ENCODE measurements at regions not wholly inside any gene's neighbourhood (a gene's known extent, or its start where the extent isn't known, plus 50 kb on each side); places are given as distances from the start of the nearest gene placed in this dataset.

DNA sequence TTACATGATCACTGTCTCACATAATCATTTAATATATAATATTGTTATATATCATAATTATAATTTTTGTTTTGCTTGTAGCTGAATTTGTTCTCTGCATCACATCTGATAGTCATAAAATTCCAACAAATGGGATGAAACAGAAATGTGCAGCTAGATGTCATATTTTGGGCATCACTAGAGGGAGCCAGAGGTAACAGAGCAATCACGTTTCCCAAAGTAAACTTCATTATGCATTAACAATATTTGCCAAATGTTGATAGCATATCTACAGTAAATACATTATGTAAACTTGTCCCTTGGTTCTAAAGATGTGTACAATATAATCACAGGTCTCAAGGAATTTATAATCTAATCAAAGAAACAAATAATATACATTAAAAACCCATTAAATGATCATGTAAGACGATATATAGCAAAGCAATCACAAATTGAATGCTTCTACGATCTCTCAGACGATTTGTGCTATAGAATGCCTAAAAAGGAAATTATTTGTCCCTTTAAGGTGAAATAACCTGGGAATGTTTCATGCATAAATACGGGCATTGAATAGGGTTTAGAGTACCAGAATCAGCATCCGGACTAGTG, 234.2 kb upstream of the MCTP2 start:
- no peak overlapping the region for H3K4me3 ChIP-seq (ENCODE audit: low read length)
- H3K9me3 ChIP-seq (replicated peaks; ENCODE audit: low read length) = no peaks in the 10 kb centered on the region
- H3K9ac ChIP-seq (ENCODE audit: low read depth, low read length) = no peak overlapping the region
- no peaks in the 10 kb centered on the region for H3K36me3 ChIP-seq (ENCODE audit: insufficient read depth, low read length)
- no peak overlapping the region for H3K4me2 ChIP-seq (ENCODE audit: low read length)
- peaks cover 5% of the 10 kb centered on the region for H3K27me3 ChIP-seq (ENCODE audit: control insufficient read depth, insufficient read depth, low read length)
- H3K4me1 ChIP-seq (ENCODE audit: control insufficient read depth, insufficient read depth, low read length) = no peaks in the 10 kb centered on the region

DNA sequence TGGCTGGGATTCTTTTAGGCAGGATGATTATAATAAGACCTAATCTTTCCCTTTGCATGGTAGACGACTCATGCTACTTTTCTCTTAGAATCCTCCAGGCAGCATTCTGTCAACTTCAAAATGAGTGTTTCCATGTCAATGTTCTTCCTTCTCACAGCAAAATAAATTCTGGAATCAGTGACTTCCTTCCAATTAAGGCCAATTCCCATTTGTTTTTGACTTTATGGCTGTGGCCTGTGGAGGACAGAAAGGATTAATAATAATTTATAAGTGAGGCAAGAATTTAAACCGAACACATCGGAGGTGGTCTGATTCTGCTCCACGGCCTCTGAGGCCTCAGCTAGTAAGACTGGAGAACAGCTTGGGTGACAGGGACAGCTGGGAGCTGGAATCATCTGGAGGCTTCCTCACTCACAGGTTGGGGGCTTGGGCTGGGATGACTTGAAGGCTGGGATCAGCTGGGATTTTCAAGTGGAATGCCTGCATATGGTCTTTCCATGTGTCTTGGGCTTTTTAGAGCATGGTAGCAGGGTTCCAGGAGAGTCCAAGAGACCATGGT, 241.8 kb upstream of the MCTP2 start:
- no peak overlapping the region for H3K9ac ChIP-seq (ENCODE audit: low read depth, low read length)
- no peaks in the 10 kb centered on the region for H3K27me3 ChIP-seq (ENCODE audit: control insufficient read depth, insufficient read depth, low read length)
- H3K4me1 ChIP-seq (ENCODE audit: control insufficient read depth, insufficient read depth, low read length) = no peaks in the 10 kb centered on the region
- H3K36me3 ChIP-seq (ENCODE audit: insufficient read depth, low read length) = no peaks in the 10 kb centered on the region
- no peaks in the 10 kb centered on the region for H3K9me3 ChIP-seq (replicated peaks; ENCODE audit: low read length)
- H3K4me3 ChIP-seq (ENCODE audit: low read length) = no peak overlapping the region
- no peak overlapping the region for H3K4me2 ChIP-seq (ENCODE audit: low read length)

DNA sequence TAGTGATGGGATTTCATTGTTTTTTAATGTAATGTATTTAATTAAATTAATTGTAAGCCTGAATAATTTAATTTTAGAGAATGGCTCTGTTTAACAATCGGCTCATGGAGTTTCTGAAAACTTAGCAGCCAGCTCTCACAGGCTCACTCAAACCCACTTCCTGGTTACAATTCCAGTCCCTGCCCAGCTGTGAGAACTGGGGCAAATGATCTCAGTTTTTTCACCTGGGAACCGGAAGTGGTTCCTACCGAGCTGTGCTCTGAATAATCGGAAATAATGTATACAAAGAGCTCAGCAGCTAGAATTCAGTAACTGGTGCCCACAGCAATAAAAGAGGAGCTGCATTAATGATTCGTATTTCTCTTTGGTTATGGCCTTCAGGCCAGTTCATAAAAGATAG, 244.3 kb upstream of the MCTP2 start:
- no peaks in the 10 kb centered on the region for H3K27me3 ChIP-seq (ENCODE audit: control insufficient read depth, insufficient read depth, low read length)
- no peak overlapping the region for H3K4me3 ChIP-seq (ENCODE audit: low read length)
- H3K4me2 ChIP-seq (ENCODE audit: low read length) = no peak overlapping the region
- no peaks in the 10 kb centered on the region for H3K4me1 ChIP-seq (ENCODE audit: control insufficient read depth, insufficient read depth, low read length)
- H3K36me3 ChIP-seq (ENCODE audit: insufficient read depth, low read length) = no peaks in the 10 kb centered on the region
- no peak overlapping the region for H3K9ac ChIP-seq (ENCODE audit: low read depth, low read length)
- H3K9me3 ChIP-seq (replicated peaks; ENCODE audit: low read length) = no peaks in the 10 kb centered on the region

DNA sequence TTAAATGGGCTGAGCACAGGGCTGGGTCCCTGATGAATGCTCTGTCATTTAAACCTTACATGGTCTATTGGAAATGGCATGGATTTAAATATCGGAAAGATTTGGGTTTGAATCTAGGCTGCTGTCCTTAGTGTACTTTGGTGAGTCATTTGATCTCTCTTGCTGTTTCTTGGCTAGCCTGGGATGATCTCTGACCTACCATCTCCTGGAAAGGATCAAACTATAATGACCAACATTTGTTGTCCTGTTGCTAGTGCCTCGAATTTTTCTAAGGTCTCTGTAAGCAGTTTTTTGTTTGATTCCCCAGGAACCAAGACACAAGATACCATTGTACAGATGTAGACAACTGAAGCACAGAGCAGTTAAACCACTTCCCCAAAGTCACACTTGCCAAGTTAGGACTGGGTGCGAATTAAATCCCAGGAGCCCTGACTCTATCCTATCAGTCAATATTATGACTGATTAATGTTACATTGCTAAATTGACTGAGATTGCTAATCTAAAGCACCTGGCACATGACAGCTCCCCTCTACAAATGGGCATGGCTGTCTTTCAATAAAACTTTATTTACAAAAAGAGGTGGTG, 244.9 kb upstream of the MCTP2 start:
- H3K4me1 ChIP-seq (ENCODE audit: control insufficient read depth, insufficient read depth, low read length) = no peaks in the 10 kb centered on the region
- H3K27me3 ChIP-seq (ENCODE audit: control insufficient read depth, insufficient read depth, low read length) = no peaks in the 10 kb centered on the region
- no peak overlapping the region for H3K4me2 ChIP-seq (ENCODE audit: low read length)
- H3K9me3 ChIP-seq (replicated peaks; ENCODE audit: low read length) = no peaks in the 10 kb centered on the region
- H3K9ac ChIP-seq (ENCODE audit: low read depth, low read length) = no peak overlapping the region
- no peaks in the 10 kb centered on the region for H3K36me3 ChIP-seq (ENCODE audit: insufficient read depth, low read length)
- H3K4me3 ChIP-seq (ENCODE audit: low read length) = no peak overlapping the region

DNA sequence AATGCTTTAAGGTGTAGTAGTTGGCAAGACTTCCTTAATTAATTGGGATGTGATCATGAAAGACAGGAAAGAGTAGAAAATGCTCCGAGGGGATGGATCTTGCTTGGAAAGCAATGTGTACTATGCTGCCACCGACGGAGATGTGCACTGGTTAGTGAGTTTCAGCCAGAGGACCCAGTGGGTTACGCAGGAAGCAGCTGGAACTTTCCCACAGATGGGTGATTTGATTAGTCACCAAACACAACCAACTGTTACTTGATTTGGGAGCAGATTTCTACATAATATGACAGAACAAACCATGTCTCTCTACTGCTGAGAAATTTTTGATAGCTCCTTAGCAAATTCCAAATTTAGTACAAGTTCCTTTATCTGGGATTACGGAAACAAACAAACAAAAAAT, 245.4 kb upstream of the MCTP2 start:
- H3K27me3 ChIP-seq (ENCODE audit: control insufficient read depth, insufficient read depth, low read length) = no peaks in the 10 kb centered on the region
- H3K4me1 ChIP-seq (ENCODE audit: control insufficient read depth, insufficient read depth, low read length) = no peaks in the 10 kb centered on the region
- no peaks in the 10 kb centered on the region for H3K36me3 ChIP-seq (ENCODE audit: insufficient read depth, low read length)
- no peak overlapping the region for H3K4me2 ChIP-seq (ENCODE audit: low read length)
- no peaks in the 10 kb centered on the region for H3K9me3 ChIP-seq (replicated peaks; ENCODE audit: low read length)
- no peak overlapping the region for H3K9ac ChIP-seq (ENCODE audit: low read depth, low read length)
- H3K4me3 ChIP-seq (ENCODE audit: low read length) = no peak overlapping the region

DNA sequence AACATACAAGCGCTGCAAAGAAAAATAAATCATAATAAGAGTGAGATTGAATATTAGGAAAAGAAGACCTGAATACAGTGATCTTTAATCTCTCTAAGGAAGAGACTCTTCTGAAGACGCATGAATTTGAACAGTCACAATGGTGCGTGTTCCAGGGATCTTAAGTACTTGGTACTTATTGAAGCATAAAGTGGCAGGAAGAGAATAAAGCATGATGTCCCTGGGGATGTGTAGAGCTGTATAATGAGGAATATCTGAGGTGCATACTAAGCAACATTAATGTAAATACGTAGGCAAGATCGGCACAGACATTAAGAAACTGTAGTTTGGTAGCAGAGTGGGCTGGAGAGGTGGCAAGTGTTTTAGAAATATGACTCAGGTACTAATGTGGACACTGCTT, 246.2 kb upstream of the MCTP2 start:
- no peaks in the 10 kb centered on the region for H3K9me3 ChIP-seq (replicated peaks; ENCODE audit: low read length)
- no peak overlapping the region for H3K9ac ChIP-seq (ENCODE audit: low read depth, low read length)
- no peaks in the 10 kb centered on the region for H3K4me1 ChIP-seq (ENCODE audit: control insufficient read depth, insufficient read depth, low read length)
- no peaks in the 10 kb centered on the region for H3K36me3 ChIP-seq (ENCODE audit: insufficient read depth, low read length)
- no peaks in the 10 kb centered on the region for H3K27me3 ChIP-seq (ENCODE audit: control insufficient read depth, insufficient read depth, low read length)
- H3K4me2 ChIP-seq (ENCODE audit: low read length) = no peak overlapping the region
- H3K4me3 ChIP-seq (ENCODE audit: low read length) = no peak overlapping the region

DNA sequence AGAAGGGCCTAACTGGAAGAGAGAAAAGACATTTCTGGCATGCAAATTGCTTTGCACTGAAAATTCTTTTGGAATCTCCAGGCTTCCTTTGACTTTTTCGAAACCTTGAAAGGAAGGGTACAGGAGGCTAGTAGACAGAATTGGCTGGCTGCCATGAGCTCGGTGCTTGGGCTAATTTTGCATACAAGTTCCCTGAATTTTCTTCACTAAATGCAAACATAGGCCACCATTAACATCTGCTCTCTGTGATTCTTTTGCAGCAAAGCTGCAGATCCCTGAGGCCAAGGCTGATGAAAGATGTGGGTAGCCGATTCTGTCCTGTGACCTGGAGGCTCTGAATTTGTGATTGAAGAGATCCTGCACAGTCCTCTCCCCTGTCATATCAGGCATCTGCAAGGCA, 247.8 kb upstream of the MCTP2 start:
- Histone ChIP-seq H3K4me3 (ENCODE audit: low read length) (no peak overlapping the region), H3K9ac (ENCODE audit: low read depth, low read length) (no peak overlapping the region), H3K36me3 (ENCODE audit: insufficient read depth, low read length) (no peaks in the 10 kb centered on the region), H3K27me3 (ENCODE audit: control insufficient read depth, insufficient read depth, low read length) (no peaks in the 10 kb centered on the region), H3K4me1 (ENCODE audit: control insufficient read depth, insufficient read depth, low read length) (no peaks in the 10 kb centered on the region), H3K4me2 (ENCODE audit: low read length) (no peak overlapping the region), H3K9me3 (replicated peaks; ENCODE audit: low read length) (no peaks in the 10 kb centered on the region)

DNA sequence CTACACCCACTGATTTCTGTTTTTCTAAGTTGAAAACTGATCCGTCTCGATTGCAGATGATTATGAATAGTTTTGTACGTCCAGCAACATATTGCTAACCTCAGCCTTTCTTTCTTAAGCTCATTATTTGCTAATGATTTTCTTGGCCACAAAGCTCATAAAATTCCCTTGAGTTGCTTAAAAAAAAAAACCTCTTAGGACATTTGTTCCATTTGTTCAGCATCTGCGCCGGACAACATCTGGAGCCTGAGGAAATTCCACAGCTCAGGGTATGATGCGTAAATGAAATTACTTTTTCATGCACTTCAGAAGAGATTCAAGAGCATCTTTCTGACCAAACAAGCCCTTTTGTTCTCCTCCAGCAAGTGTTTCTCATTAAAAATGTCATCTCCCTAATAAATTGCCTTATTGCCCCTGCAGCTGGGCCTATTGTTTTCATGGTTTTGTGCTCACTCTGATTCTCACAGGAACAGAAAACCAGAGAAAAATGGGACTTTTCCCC, 249.1 kb upstream of the MCTP2 start:
- no peak overlapping the region for H3K9ac ChIP-seq (ENCODE audit: low read depth, low read length)
- no peaks in the 10 kb centered on the region for H3K4me1 ChIP-seq (ENCODE audit: control insufficient read depth, insufficient read depth, low read length)
- no peak overlapping the region for H3K4me3 ChIP-seq (ENCODE audit: low read length)
- H3K4me2 ChIP-seq (ENCODE audit: low read length) = no peak overlapping the region
- H3K9me3 ChIP-seq (replicated peaks; ENCODE audit: low read length) = no peaks in the 10 kb centered on the region
- H3K27me3 ChIP-seq (ENCODE audit: control insufficient read depth, insufficient read depth, low read length) = no peaks in the 10 kb centered on the region
- H3K36me3 ChIP-seq (ENCODE audit: insufficient read depth, low read length) = no peaks in the 10 kb centered on the region

DNA sequence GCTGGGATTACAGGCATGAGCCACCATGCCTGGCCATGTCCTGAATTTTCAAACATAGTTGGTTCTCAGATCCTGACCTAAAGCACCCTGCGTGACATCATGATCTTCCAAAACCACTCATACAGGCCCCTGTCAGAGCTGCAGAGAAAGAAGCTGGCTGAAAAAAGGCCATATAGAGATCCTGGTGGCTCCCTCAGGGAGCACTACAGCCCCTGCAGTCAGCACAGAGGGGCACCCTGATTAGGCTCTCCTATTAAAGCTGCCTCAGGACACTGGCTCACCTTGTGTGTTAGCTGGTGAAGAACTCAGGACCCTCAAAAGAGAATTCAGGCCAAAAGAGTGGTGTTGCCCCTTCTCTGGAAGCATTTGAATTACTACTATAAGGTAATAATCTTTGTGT, 249.7 kb upstream of the MCTP2 start:
- Histone ChIP-seq H3K9ac (ENCODE audit: low read depth, low read length) (no peak overlapping the region), H3K27me3 (ENCODE audit: control insufficient read depth, insufficient read depth, low read length) (no peaks in the 10 kb centered on the region), H3K4me2 (ENCODE audit: low read length) (no peak overlapping the region), H3K36me3 (ENCODE audit: insufficient read depth, low read length) (no peaks in the 10 kb centered on the region), H3K9me3 (replicated peaks; ENCODE audit: low read length) (no peaks in the 10 kb centered on the region), H3K4me3 (ENCODE audit: low read length) (no peak overlapping the region), H3K4me1 (ENCODE audit: control insufficient read depth, insufficient read depth, low read length) (no peaks in the 10 kb centered on the region)

DNA sequence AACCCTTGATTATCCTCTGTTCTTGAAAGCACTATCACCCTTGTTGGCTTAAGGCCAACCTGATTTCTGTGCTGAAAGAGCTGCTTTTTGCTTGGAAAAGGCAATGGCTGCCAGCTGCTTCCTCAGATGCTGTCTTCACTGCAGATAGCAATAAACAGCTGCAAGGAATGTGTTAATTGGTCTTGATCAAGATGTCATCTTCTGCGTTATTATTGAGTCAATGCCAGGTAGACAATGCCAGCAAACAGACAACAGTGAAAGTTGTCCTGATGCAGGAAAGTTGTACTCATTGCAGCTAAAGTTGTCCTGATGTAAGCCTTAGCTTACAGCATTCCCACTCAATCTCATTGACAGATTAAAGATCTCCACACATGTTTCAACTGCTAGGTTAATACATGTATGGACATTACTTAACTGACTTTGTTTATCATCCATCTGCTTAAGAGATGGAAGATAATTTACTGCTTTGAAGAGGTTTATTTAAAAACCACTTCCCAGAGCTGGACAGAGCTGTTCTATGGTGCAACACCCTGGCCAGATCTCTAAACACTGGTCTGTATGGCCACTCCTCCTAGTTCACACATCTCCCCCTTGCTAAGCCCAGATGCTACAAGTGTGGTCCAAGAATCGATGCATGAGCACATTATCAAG, 251.0 kb upstream of the MCTP2 start:
- H3K36me3 ChIP-seq (ENCODE audit: insufficient read depth, low read length) = no peaks in the 10 kb centered on the region

DNA sequence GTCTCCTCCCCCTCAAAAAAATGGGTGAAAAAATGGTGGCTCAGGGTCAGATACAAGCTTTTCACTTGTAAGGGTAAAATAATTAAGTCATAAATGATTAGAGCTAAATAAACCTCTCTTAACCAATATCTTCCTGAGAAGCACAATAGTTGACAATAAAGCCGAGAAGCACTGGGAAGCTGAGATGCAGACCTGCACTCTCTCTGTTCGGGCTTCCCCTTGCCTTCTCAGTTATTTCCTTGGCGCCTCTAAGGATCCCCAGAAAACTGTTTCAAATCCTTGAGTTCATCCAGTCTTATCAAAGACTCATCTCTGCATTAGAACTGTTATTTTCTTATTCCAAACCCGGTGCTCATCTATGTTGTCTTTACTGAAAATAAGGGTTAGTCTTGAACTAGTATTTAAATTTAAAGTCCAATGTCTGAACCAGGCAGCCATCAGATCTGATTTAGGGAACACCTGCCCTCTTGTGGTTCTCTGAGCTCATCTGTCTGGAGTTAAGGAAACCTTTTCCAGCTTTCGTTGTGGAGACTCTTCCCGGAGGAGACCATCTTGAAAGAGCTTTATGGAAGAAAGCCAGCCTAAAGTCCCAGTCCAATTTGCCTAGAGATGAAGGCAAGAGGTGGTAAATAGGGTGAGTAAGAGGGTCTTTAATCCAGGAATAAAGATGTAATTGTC, 256.4 kb upstream of the MCTP2 start:
- Histone ChIP-seq H3K4me2 (ENCODE audit: low read length) (no peak overlapping the region), H3K36me3 (ENCODE audit: insufficient read depth, low read length) (no peaks in the 10 kb centered on the region), H3K4me3 (ENCODE audit: low read length) (no peak overlapping the region), H3K9me3 (replicated peaks; ENCODE audit: low read length) (no peaks in the 10 kb centered on the region), H3K9ac (ENCODE audit: low read depth, low read length) (no peak overlapping the region), H3K4me1 (ENCODE audit: control insufficient read depth, insufficient read depth, low read length) (no peaks in the 10 kb centered on the region), H3K27me3 (ENCODE audit: control insufficient read depth, insufficient read depth, low read length) (no peaks in the 10 kb centered on the region)

More for the DNA sequence above, 251.0 kb upstream of the MCTP2 start:
- Histone ChIP-seq H3K4me1 (ENCODE audit: control insufficient read depth, insufficient read depth, low read length) (no peaks in the 10 kb centered on the region), H3K27me3 (ENCODE audit: control insufficient read depth, insufficient read depth, low read length) (no peaks in the 10 kb centered on the region), H3K4me2 (ENCODE audit: low read length) (no peak overlapping the region), H3K4me3 (ENCODE audit: low read length) (no peak overlapping the region), H3K9me3 (replicated peaks; ENCODE audit: low read length) (no peaks in the 10 kb centered on the region), H3K9ac (ENCODE audit: low read depth, low read length) (no peak overlapping the region)
